ACC112 (cell line): ENCODE measurements at regions not wholly inside any gene's neighbourhood (a gene's known extent, or its start where the extent isn't known, plus 50 kb on each side); places are given as distances from the start of the nearest gene placed in this dataset.
"Not testable (repeated sequence)": the region's sequence is repeated elsewhere in the genome, so short reads cannot be mapped to it uniquely, and the experiment has no call there.

Source experiments
- H2AFZ ChIP-seq: fragments of 200-600 bp; sonication (generic); one replicate; pipeline ENCODE4 v1.6.0; 2017; ENCODE audit warnings: antibody characterized with exemption, low read length; ENCODE audit not compliant: unreplicated experiment
- H3K27ac ChIP-seq: fragments of 200-600 bp; sonication (generic); 2 replicates; pipeline ENCODE4 v1.5.1; 2014; ENCODE audit warnings: low read depth, mild to moderate bottlenecking, antibody characterized with exemption, low read length, moderate library complexity
- H3K27me3 ChIP-seq: fragments of 200-600 bp; sonication (generic); 2 replicates; pipeline ENCODE4 v1.6.1; 2014; ENCODE audit warnings: mild to moderate bottlenecking, antibody characterized with exemption, low read length, moderate library complexity, mixed read lengths; ENCODE audit not compliant: insufficient read depth
- H3K36me3 ChIP-seq: fragments of 200-600 bp; sonication (generic); 2 replicates; pipeline ENCODE4 v1.6.1; 2016; ENCODE audit warnings: mild to moderate bottlenecking, antibody characterized with exemption, low read length, moderate library complexity, mixed read lengths; ENCODE audit not compliant: insufficient read depth
- H3K4me1 ChIP-seq: fragments of 200-600 bp; sonication (generic); one replicate; pipeline ENCODE4 v1.6.1; 2016; ENCODE audit warnings: low read length, mixed read lengths; ENCODE audit not compliant: insufficient read depth, unreplicated experiment, control insufficient read depth
- H3K4me3 ChIP-seq: fragments of 200-600 bp; sonication (generic); 2 replicates; pipeline ENCODE4 v1.5.1; 2014; ENCODE audit warnings: mild to moderate bottlenecking, low read depth, low read length
- H3K79me2 ChIP-seq: fragments of 200-600 bp; sonication (generic); one replicate; pipeline ENCODE4 v1.6.0; 2016; ENCODE audit warnings: low read length; ENCODE audit not compliant: control insufficient read depth, unreplicated experiment, insufficient read depth

- Histone ChIP-seq H3K4me1 (no peaks in the 10 kb centered on the region), H2AFZ (no peak overlapping the region), H3K79me2 (no peaks in the 10 kb centered on the region), H3K36me3 (no peaks in the 10 kb centered on the region), H3K27ac (no peak overlapping the region), H3K4me3 (no peak overlapping the region), H3K27me3 (0 out of 2 replicates have a peak, but pooled peaks cover 3% of the 10 kb centered on the region)
Observed at GRCh38 chrX:155819966-155820491, 61.1 kb upstream of the VAMP7 start.

GRCh38 chrX:155819525-155819924 lies 61.6 kb upstream of the VAMP7 start:
- Histone ChIP-seq H3K27me3 (0 out of 2 replicates have a peak, but pooled peaks cover 3% of the 10 kb centered on the region), H3K36me3 (no peaks in the 10 kb centered on the region), H3K27ac (no peak overlapping the region), H3K4me1 (no peaks in the 10 kb centered on the region), H2AFZ (no peak overlapping the region), H3K79me2 (no peaks in the 10 kb centered on the region), H3K4me3 (no peak overlapping the region)

- not testable (repeated sequence) for H3K27me3 ChIP-seq, H3K4me3 ChIP-seq, H3K4me1 ChIP-seq, H3K36me3 ChIP-seq, H2AFZ ChIP-seq, H3K79me2 ChIP-seq, H3K27ac ChIP-seq
Observed at GRCh38 chrX:155814391-155814790, 66.8 kb upstream of the VAMP7 start.

- Histone ChIP-seq H3K79me2 (no peaks in the 10 kb centered on the region), H3K4me1 (no peaks in the 10 kb centered on the region), H3K27ac (no peak overlapping the region), H2AFZ (no peak overlapping the region), H3K27me3 (no peaks in the 10 kb centered on the region), H3K4me3 (no peak overlapping the region), H3K36me3 (no peaks in the 10 kb centered on the region)
Observed at GRCh38 chrX:155779831-155780230, 101.3 kb upstream of the VAMP7 start.

- H3K27me3 ChIP-seq, result no peaks in the 10 kb centered on the region
- no peak overlapping the region for H2AFZ ChIP-seq
- H3K36me3 ChIP-seq, result no peaks in the 10 kb centered on the region
- no peaks in the 10 kb centered on the region for H3K4me1 ChIP-seq
- H3K27ac ChIP-seq, result no peak overlapping the region
- no peak overlapping the region for H3K4me3 ChIP-seq
- no peaks in the 10 kb centered on the region for H3K79me2 ChIP-seq
Observed at GRCh38 chrX:155778844-155779553, 102.1 kb upstream of the VAMP7 start.

- Histone ChIP-seq H3K4me3 (no peak overlapping the region), H3K27ac (no peak overlapping the region), H3K27me3 (no peaks in the 10 kb centered on the region), H3K79me2 (no peaks in the 10 kb centered on the region), H3K36me3 (no peaks in the 10 kb centered on the region), H2AFZ (no peak overlapping the region), H3K4me1 (no peaks in the 10 kb centered on the region)
Observed at GRCh38 chrX:155774387-155774786, 106.8 kb upstream of the VAMP7 start.

- no peak overlapping the region for H3K27ac ChIP-seq
- no peaks in the 10 kb centered on the region for H3K79me2 ChIP-seq
- peak overlapping the region; percentile 79 for H3K4me3 ChIP-seq
- no peaks in the 10 kb centered on the region for H3K4me1 ChIP-seq
- no peaks in the 10 kb centered on the region for H3K36me3 ChIP-seq
- H2AFZ ChIP-seq, result peak overlapping the region; percentile 0
- no peaks in the 10 kb centered on the region for H3K27me3 ChIP-seq
Observed at GRCh38 chrX:155767876-155768769, 113.0 kb upstream of the VAMP7 start.

- Histone ChIP-seq H2AFZ (peak overlapping the region; percentile 70), H3K4me3 (peak overlapping the region; percentile 79)
Observed at GRCh38 chrX:155767051-155767875, 113.9 kb upstream of the VAMP7 start.

GRCh38 chrX:155766321-155766720 lies 114.8 kb upstream of the VAMP7 start:
- H3K27me3 ChIP-seq, result no peaks in the 10 kb centered on the region
- H3K4me1 ChIP-seq, result no peaks in the 10 kb centered on the region
- no peak overlapping the region for H2AFZ ChIP-seq
- no peaks in the 10 kb centered on the region for H3K36me3 ChIP-seq
- peak overlapping the region; percentile 79 for H3K4me3 ChIP-seq
- H3K27ac ChIP-seq, result 0 out of 2 replicates have a peak overlapping the region, but pooled peaks have one; percentile 2
- H3K79me2 ChIP-seq, result no peaks in the 10 kb centered on the region

More at GRCh38 chrX:155767051-155767875, 113.9 kb upstream of the VAMP7 start:
- no peaks in the 10 kb centered on the region for H3K4me1 ChIP-seq
- H3K79me2 ChIP-seq, result no peaks in the 10 kb centered on the region
- H3K27ac ChIP-seq, result peak overlapping the region; percentile 20; the same call in 1 of the 2 replicates
- no peaks in the 10 kb centered on the region for H3K36me3 ChIP-seq
- H3K27me3 ChIP-seq, result no peaks in the 10 kb centered on the region

- Histone ChIP-seq H3K27me3 (no peaks in the 10 kb centered on the region), H2AFZ (no peak overlapping the region), H3K36me3 (no peaks in the 10 kb centered on the region), H3K4me1 (no peaks in the 10 kb centered on the region), H3K4me3 (no peak overlapping the region), H3K27ac (no peak overlapping the region), H3K79me2 (no peaks in the 10 kb centered on the region)
Observed at GRCh38 chrX:155761185-155761584, 120.0 kb upstream of the VAMP7 start.
